ENCODE measurements at regions not wholly inside any gene's neighbourhood (a gene's known extent, or its start where the extent isn't known, plus 50 kb on each side); places are given as distances from the start of the nearest gene placed in this dataset.

GRCh38 chr10:10078446-10078845 is 939.2 kb upstream of the CELF2 start:
- TF ChIP-seq CTCF (optimal IDR thresholded peaks at IDR 0.05 in 1 of 3, IDR thresholded peaks at IDR 0.05 in 1 of 3, conservative IDR thresholded peaks at IDR 0.05 in 1 of 3; ENCODE audit: extremely low read depth in 1 of 3, insufficient read depth in 2 of 3, low read length in 3 of 3) (no peak), EZH2 (IDR thresholded peaks at IDR 0.05; ENCODE audit: low read length) (no peak)
